CD4-positive, alpha-beta T cell (primary cell): ENCODE measurements at regions not wholly inside any gene's neighbourhood (a gene's known extent, or its start where the extent isn't known, plus 50 kb on each side); places are given as distances from the start of the nearest gene placed in this dataset.
"Not testable (repeated sequence)": the region's sequence is repeated elsewhere in the genome, so short reads cannot be mapped to it uniquely, and the experiment has no call there.

ENCODE experiments used
- ATAC-seq: fragments of 200-7000 bp; cut with Tn5 transposase; one replicate; pipeline ENCODE4 v1.10.0; 2022; ENCODE audit warnings: mild to moderate bottlenecking; ENCODE audit not compliant: poor library complexity
- CTCF ChIA-PET: fragments of 350-600 bp; sonication (Branson Sonifier 250); formaldehyde crosslinking; loops from one replicate; lab custom pipeline; 2021; ENCODE audit warnings: antibody characterized with exemption, inconsistent platforms; lab: Charles Lee
- POLR2A ChIA-PET: fragments of 350-600 bp; sonication (Branson Sonifier 250); formaldehyde crosslinking; loops from one replicate; lab custom pipeline; 2021; ENCODE audit warnings: antibody characterized with exemption, inconsistent platforms; lab: Charles Lee
- DNase-seq, 14 experiments: peaks; one replicate each; pipeline ENCODE4 v3.0.0-alpha.2; 2013 to 2020; ENCODE audit warnings: mixed read lengths in 2 of 14
- H3K27ac ChIP-seq, 2 donors: one replicate each; pipeline versions ENCODE4 v1.5.1 to v1.7.0; 2013; ENCODE audit warnings: low read length in 2 of 2, low read depth in 1 of 2, mild to moderate bottlenecking in 1 of 2
- H3K27me3 ChIP-seq, 2 experiments: 1 replicate in 1 of 2; 2 replicates in 1 of 2; pipeline versions ENCODE4 v1.6.1 to v1.7.0; 2013; ENCODE audit warnings: low read length in 2 of 2, control low read depth in 1 of 2, mild to moderate bottlenecking in 1 of 2, moderate library complexity in 1 of 2; ENCODE audit not compliant: insufficient read depth in 2 of 2, control insufficient read depth in 1 of 2
- H3K36me3 ChIP-seq: one replicate; pipeline ENCODE4 v1.6.1; 2013; ENCODE audit warnings: low read length, control low read depth; ENCODE audit not compliant: insufficient read depth
- H3K4me1 ChIP-seq: one replicate; pipeline ENCODE4 v1.6.1; 2013; ENCODE audit warnings: low read length, control low read depth; ENCODE audit not compliant: insufficient read depth
- H3K4me3 ChIP-seq: one replicate; pipeline ENCODE4 v1.5.1; 2013; ENCODE audit warnings: mild to moderate bottlenecking, low read length, moderate library complexity
- H3K9me3 ChIP-seq, 2 experiments: 1 replicate in 1 of 2; 2 replicates in 1 of 2; pipeline versions ENCODE4 v1.6.1 to v1.7.0; 2013; ENCODE audit warnings: low read length in 2 of 2, mild to moderate bottlenecking in 2 of 2, control low read depth in 1 of 2, moderate library complexity in 1 of 2; ENCODE audit not compliant: control insufficient read depth in 1 of 2, insufficient read depth in 1 of 2
- H3K27ac Mint-ChIP-seq: one replicate; pipeline ENCODE4 v1.8.0; 2020; ENCODE audit warnings: mixed read lengths
- H3K27me3 Mint-ChIP-seq: one replicate; pipeline ENCODE4 v1.8.0; 2021; ENCODE audit warnings: mixed read lengths
- H3K36me3 Mint-ChIP-seq: one replicate; pipeline ENCODE4 v1.8.0; 2021; ENCODE audit warnings: low read depth, mixed read lengths
- H3K4me1 Mint-ChIP-seq: one replicate; pipeline ENCODE4 v1.8.0; 2021; ENCODE audit warnings: low read depth, mixed read lengths
- H3K4me3 Mint-ChIP-seq: one replicate; pipeline ENCODE4 v1.8.0; 2020; ENCODE audit warnings: mild to moderate bottlenecking, mixed read lengths
- H3K9me3 Mint-ChIP-seq: one replicate; pipeline ENCODE4 v1.8.0; 2020; ENCODE audit warnings: mixed read lengths
- intact Hi-C, 2 experiments: fragments of 100-400 bp; cut with DNase I in 1 of 2; cut with micrococcal nuclease in 1 of 2; formaldehyde crosslinking; loops; one replicate each; pipeline versions ENCODE4 v1.15.1 to v1.9.0; 2023 to 2025; cut with DNase I, micrococcal nuclease
- TF ChIP-seq, protein P1 (sequence below): fragments of 200-600 bp; IDR thresholded peaks from one replicate; pipeline ENCODE4 v1.8.0; 2022; ENCODE audit warnings: antibody characterized with exemption, mild to moderate bottlenecking

DNA sequence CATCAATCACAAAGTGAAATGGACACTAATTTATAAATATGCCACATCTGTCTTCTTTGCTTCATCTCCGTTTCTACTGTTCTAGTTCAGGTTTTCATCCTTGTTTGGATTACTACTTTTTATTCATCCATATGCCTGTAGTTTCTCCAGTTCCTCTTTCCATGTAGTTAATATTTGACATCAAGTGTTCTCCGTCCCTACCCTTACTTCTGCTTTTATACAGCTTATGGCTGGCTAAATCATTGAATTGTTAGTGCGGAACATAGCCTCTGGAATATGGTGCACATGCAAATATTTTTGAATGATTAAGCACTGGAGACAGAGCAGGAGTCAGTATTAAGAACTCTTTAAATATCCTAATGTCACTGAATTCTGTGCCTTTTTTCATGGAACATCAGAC is 230.0 kb upstream of the PPP1R3A start:
- no peaks in the 10 kb centered on the region for H3K4me1 ChIP-seq
- DNase-seq (no peak), ATAC-seq (no peak)
- Mint-ChIP-seq H3K4me1 (no peaks in the 10 kb centered on the region), H3K36me3 (no peaks in the 10 kb centered on the region), H3K4me3 (no peak overlapping the region), H3K9me3 (no peaks in the 10 kb centered on the region), H3K27ac (no peak overlapping the region), H3K27me3 (no peaks in the 10 kb centered on the region)
- CTCF ChIA-PET: no interaction called here
- POLR2A ChIA-PET: no interaction called here
- intact Hi-C loops: no loop called here
- H3K4me3 ChIP-seq: no peak overlapping the region
- TF ChIP-seq, protein P1, sequence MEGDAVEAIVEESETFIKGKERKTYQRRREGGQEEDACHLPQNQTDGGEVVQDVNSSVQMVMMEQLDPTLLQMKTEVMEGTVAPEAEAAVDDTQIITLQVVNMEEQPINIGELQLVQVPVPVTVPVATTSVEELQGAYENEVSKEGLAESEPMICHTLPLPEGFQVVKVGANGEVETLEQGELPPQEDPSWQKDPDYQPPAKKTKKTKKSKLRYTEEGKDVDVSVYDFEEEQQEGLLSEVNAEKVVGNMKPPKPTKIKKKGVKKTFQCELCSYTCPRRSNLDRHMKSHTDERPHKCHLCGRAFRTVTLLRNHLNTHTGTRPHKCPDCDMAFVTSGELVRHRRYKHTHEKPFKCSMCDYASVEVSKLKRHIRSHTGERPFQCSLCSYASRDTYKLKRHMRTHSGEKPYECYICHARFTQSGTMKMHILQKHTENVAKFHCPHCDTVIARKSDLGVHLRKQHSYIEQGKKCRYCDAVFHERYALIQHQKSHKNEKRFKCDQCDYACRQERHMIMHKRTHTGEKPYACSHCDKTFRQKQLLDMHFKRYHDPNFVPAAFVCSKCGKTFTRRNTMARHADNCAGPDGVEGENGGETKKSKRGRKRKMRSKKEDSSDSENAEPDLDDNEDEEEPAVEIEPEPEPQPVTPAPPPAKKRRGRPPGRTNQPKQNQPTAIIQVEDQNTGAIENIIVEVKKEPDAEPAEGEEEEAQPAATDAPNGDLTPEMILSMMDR: no peak
- H3K9me3 ChIP-seq: no peaks in the 10 kb centered on the region
- H3K27me3 ChIP-seq: no peaks in the 10 kb centered on the region
- H3K27ac ChIP-seq: no peak overlapping the region
- H3K36me3 ChIP-seq: no peaks in the 10 kb centered on the region

- POLR2A ChIA-PET: no interaction called here
These were observed 222.6 kb upstream of the PPP1R3A start for GRCh38 chr7:114141415-114141814.

GRCh38 chr7:114140561-114140960 is 221.8 kb upstream of the PPP1R3A start:
- CTCF ChIA-PET: no interaction called here
- POLR2A ChIA-PET: no interaction called here
- no peak for ATAC-seq
- intact Hi-C loops: no loop called here
- no peaks in the 10 kb centered on the region for H3K4me1 Mint-ChIP-seq
- Histone ChIP-seq H3K36me3 (no peaks in the 10 kb centered on the region), H3K27me3 (no peaks in the 10 kb centered on the region), H3K27ac (no peak overlapping the region), H3K4me1 (no peaks in the 10 kb centered on the region), H3K4me3 (no peak overlapping the region), H3K9me3 (no peaks in the 10 kb centered on the region)
- no peaks in the 10 kb centered on the region for H3K36me3 Mint-ChIP-seq
- TF ChIP-seq, protein P1: no peak
- H3K27ac Mint-ChIP-seq: no peak overlapping the region
- H3K9me3 Mint-ChIP-seq: no peaks in the 10 kb centered on the region
- H3K27me3 Mint-ChIP-seq: no peaks in the 10 kb centered on the region
- H3K4me3 Mint-ChIP-seq: no peak overlapping the region
- no peak for DNase-seq

More at GRCh38 chr7:114141415-114141814, 222.6 kb upstream of the PPP1R3A start:
- intact Hi-C loops: no loop called here
- Histone ChIP-seq H3K9me3 (no peaks in the 10 kb centered on the region), H3K27me3 (no peaks in the 10 kb centered on the region), H3K4me1 (no peaks in the 10 kb centered on the region), H3K4me3 (no peak overlapping the region), H3K36me3 (no peaks in the 10 kb centered on the region), H3K27ac (no peak overlapping the region)
- no peak overlapping the region for H3K27ac Mint-ChIP-seq
- DNase-seq (no peak), ATAC-seq (no peak)
- no peaks in the 10 kb centered on the region for H3K27me3 Mint-ChIP-seq
- no peaks in the 10 kb centered on the region for H3K4me1 Mint-ChIP-seq
- CTCF ChIA-PET: no interaction called here
- no peak overlapping the region for H3K4me3 Mint-ChIP-seq
- no peaks in the 10 kb centered on the region for H3K9me3 Mint-ChIP-seq
- H3K36me3 Mint-ChIP-seq: no peaks in the 10 kb centered on the region
- TF ChIP-seq, protein P1: no peak

GRCh38 chr7:114139690-114140089 is 220.9 kb upstream of the PPP1R3A start:
- H3K9me3 ChIP-seq, H3K27ac Mint-ChIP-seq, H3K4me1 Mint-ChIP-seq, H3K36me3 Mint-ChIP-seq, ATAC-seq, H3K27ac ChIP-seq, H3K4me3 Mint-ChIP-seq, H3K36me3 ChIP-seq, H3K4me1 ChIP-seq, H3K4me3 ChIP-seq, DNase-seq, POLR2A ChIA-PET, H3K27me3 ChIP-seq, H3K27me3 Mint-ChIP-seq, H3K9me3 Mint-ChIP-seq, CTCF ChIA-PET, intact Hi-C loops: not testable (repeated sequence)
